ENCODE measurements at regions not wholly inside any gene's neighbourhood (a gene's known extent, or its start where the extent isn't known, plus 50 kb on each side); places are given as distances from the start of the nearest gene placed in this dataset.

- no peak for DNase-seq (ENCODE audit: low read depth)
- in situ Hi-C loops (cut with HindIII; ENCODE audit: low sequenced_read_pairs), result no loop called here
- no peak for TF ChIP-seq CTCF (IDR thresholded peaks at IDR 0.05; ENCODE audit: low read depth, low read length, missing control alignments)
- no peak overlapping the region for H3K4me3 ChIP-seq (ENCODE audit: low read depth, low read length)
Observed at GRCh38 chr4:57554556-57555092, 444.4 kb upstream of the IGFBP7 start.

- TF ChIP-seq CTCF (IDR thresholded peaks at IDR 0.05; ENCODE audit: low read depth, low read length, missing control alignments), result no peak
- in situ Hi-C loops (cut with HindIII; ENCODE audit: low sequenced_read_pairs), result no loop called here
Observed at GRCh38 chr4:57553728-57554127, 443.5 kb upstream of the IGFBP7 start.

GRCh38 chr4:57550198-57550597 is 440.0 kb upstream of the IGFBP7 start:
- in situ Hi-C loops (cut with HindIII; ENCODE audit: low sequenced_read_pairs), result no loop called here
- DNase-seq (ENCODE audit: low read depth), result no peak
- no peak for TF ChIP-seq CTCF (IDR thresholded peaks at IDR 0.05; ENCODE audit: low read depth, low read length, missing control alignments)
- H3K4me3 ChIP-seq (ENCODE audit: low read depth, low read length), result no peak overlapping the region

More at GRCh38 chr4:57553728-57554127, 443.5 kb upstream of the IGFBP7 start:
- DNase-seq (ENCODE audit: low read depth), result no peak
- no peak overlapping the region for H3K4me3 ChIP-seq (ENCODE audit: low read depth, low read length)

- in situ Hi-C loops (cut with HindIII; ENCODE audit: low sequenced_read_pairs), result no loop called here
- no peak for DNase-seq (ENCODE audit: low read depth)
- H3K4me3 ChIP-seq (ENCODE audit: low read depth, low read length), result no peak overlapping the region
- TF ChIP-seq CTCF (IDR thresholded peaks at IDR 0.05; ENCODE audit: low read depth, low read length, missing control alignments), result no peak
Observed at GRCh38 chr4:57548856-57549255, 438.7 kb upstream of the IGFBP7 start.

GRCh38 chr4:57544811-57545654 is 434.8 kb upstream of the IGFBP7 start:
- DNase-seq (ENCODE audit: low read depth), result no peak
- in situ Hi-C loops (cut with HindIII; ENCODE audit: low sequenced_read_pairs), result no loop called here
- H3K4me3 ChIP-seq (ENCODE audit: low read depth, low read length), result no peak overlapping the region
- no peak for TF ChIP-seq CTCF (IDR thresholded peaks at IDR 0.05; ENCODE audit: low read depth, low read length, missing control alignments)

GRCh38 chr4:57504797-57505530 is 394.8 kb upstream of the IGFBP7 start:
- TF ChIP-seq CTCF (IDR thresholded peaks at IDR 0.05; ENCODE audit: low read depth, low read length, missing control alignments), result no peak
- DNase-seq (ENCODE audit: low read depth), result no peak
- no peak overlapping the region for H3K4me3 ChIP-seq (ENCODE audit: low read depth, low read length)
- in situ Hi-C loops (cut with HindIII; ENCODE audit: low sequenced_read_pairs), result no loop called here
